GM23248 (cell line): ENCODE measurements at regions not wholly inside any gene's neighbourhood (a gene's known extent, or its start where the extent isn't known, plus 50 kb on each side); places are given as distances from the start of the nearest gene placed in this dataset.

Source experiments
- DNase-seq: peaks from one replicate; pipeline ENCODE4 v3.0.0-alpha.2; 2015
- H2AFZ ChIP-seq: fragments of 200-600 bp; sonication (generic); 2 replicates; pipeline ENCODE4 v1.6.1; 2016; ENCODE audit warnings: antibody characterized with exemption
- H3F3A ChIP-seq: fragments of 200-600 bp; sonication (generic); 2 replicates; pipeline ENCODE4 v1.6.1; 2016; ENCODE audit warnings: mild to moderate bottlenecking, antibody characterized with exemption, mixed run types; ENCODE audit not compliant: insufficient read depth
- H3K27ac ChIP-seq: fragments of 200-600 bp; sonication (generic); 2 replicates; pipeline ENCODE4 v1.5.1; 2016; ENCODE audit warnings: mild to moderate bottlenecking
- H3K27me3 ChIP-seq: fragments of 200-600 bp; sonication (generic); replicated peaks from 2 replicates; pipeline ENCODE4 v1.6.1; 2016; ENCODE audit warnings: mild to moderate bottlenecking; ENCODE audit not compliant: insufficient read depth
- H3K36me3 ChIP-seq: fragments of 200-600 bp; sonication (generic); 2 replicates; pipeline ENCODE4 v1.6.1; 2016; ENCODE audit warnings: low read depth, mild to moderate bottlenecking
- H3K4me1 ChIP-seq: fragments of 200-600 bp; sonication (generic); 2 replicates; pipeline ENCODE4 v1.6.1; 2016; ENCODE audit warnings: mild to moderate bottlenecking; ENCODE audit not compliant: insufficient read depth
- H3K4me2 ChIP-seq: fragments of 200-600 bp; sonication (generic); one replicate; pipeline ENCODE4 v1.6.1; 2016; ENCODE audit warnings: mild to moderate bottlenecking; ENCODE audit not compliant: unreplicated experiment
- H3K4me3 ChIP-seq: fragments of 200-600 bp; sonication (generic); 2 replicates; pipeline ENCODE4 v1.5.1; 2016; ENCODE audit warnings: mild to moderate bottlenecking
- H3K79me2 ChIP-seq: fragments of 200-600 bp; sonication (generic); 2 replicates; pipeline ENCODE4 v1.6.1; 2016; ENCODE audit warnings: mild to moderate bottlenecking; ENCODE audit not compliant: insufficient read depth
- H3K9ac ChIP-seq: fragments of 200-600 bp; sonication (generic); 2 replicates; pipeline ENCODE4 v1.6.1; 2016; ENCODE audit warnings: mild to moderate bottlenecking
- H3K9me2 ChIP-seq: fragments of 200-600 bp; sonication (generic); 2 replicates; pipeline ENCODE4 v1.6.1; 2016; ENCODE audit warnings: mixed run types, mild to moderate bottlenecking, moderate library complexity; ENCODE audit not compliant: insufficient read depth
- H3K9me3 ChIP-seq: fragments of 200-600 bp; sonication (generic); one replicate; pipeline ENCODE4 v1.6.1; 2017; ENCODE audit warnings: low read depth
- H4K20me1 ChIP-seq: fragments of 200-600 bp; sonication (generic); 2 replicates; pipeline ENCODE4 v1.6.0; 2016; ENCODE audit not compliant: insufficient read depth
- EZH2 ChIP-seq: fragments of 200-600 bp; sonication (generic); IDR thresholded peaks from 2 replicates; pipeline ENCODE4 v1.6.1; 2018; ENCODE audit warnings: antibody characterized with exemption, mild to moderate bottlenecking; ENCODE audit not compliant: insufficient read depth, poor library complexity, severe bottlenecking
- EZH2phosphoT487 ChIP-seq: fragments of 200-600 bp; sonication (generic); IDR thresholded peaks from 2 replicates; pipeline ENCODE4 v1.6.1; 2018; ENCODE audit warnings: antibody characterized with exemption, moderate library complexity, mild to moderate bottlenecking, low read depth; ENCODE audit not compliant: insufficient read depth
- WGBS, 2 experiments: methylation state at CpG; one replicate each; pipeline ENCODE4 v1.1.6; 2015 to 2017; ENCODE audit warnings: low lambda C conversion rate in 2 of 2, low coverage in 1 of 2; ENCODE audit errors: missing lambda C conversion rate in 2 of 2; 5-methylcytosine and 5-hydroxymethylcytosine counted together
- in situ Hi-C: fragments of 300-500 bp; cut with MboI; formaldehyde crosslinking; loops from 2 replicates; pipeline ENCODE4 v1.15.0; 2020

DNA sequence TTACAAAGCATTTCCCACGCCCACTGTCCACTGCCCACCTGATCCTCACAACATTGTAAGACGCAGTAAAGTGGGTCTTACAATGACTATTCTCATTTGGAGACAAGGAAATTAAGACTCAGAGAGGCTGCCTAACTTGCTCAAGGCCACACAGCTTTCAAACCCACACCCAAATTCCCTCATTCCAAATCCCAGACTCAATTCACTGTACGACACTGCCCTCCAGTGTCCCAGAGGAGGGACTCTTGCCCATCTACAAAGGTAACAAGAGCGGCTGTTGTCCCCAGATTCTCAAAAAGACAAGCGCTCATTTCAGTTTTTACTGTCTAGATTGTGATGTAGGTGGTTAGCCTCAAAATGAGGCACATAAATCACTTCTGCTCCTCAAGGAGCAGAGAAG lies 184.6 kb downstream of the ACTL7B start:
- Histone ChIP-seq H3K36me3 (no peaks in the 10 kb centered on the region), H3K27me3 (no peaks in the 10 kb centered on the region), H3K27ac (peak overlapping the region; percentile 74), H3K4me2 (no peak overlapping the region), H2AFZ (no peak overlapping the region), H4K20me1 (no peaks in the 10 kb centered on the region), H3F3A (peaks cover 43% of the 10 kb centered on the region), H3K9me2 (no peaks in the 10 kb centered on the region), H3K4me3 (no peak overlapping the region), H3K79me2 (no peaks in the 10 kb centered on the region), H3K4me1 (peaks cover 49% of the 10 kb centered on the region), H3K9me3 (no peaks in the 10 kb centered on the region), H3K9ac (0 out of 2 replicates have a peak overlapping the region, but pooled peaks have one; percentile 10)
- no peak for TF ChIP-seq EZH2
- TF ChIP-seq EZH2phosphoT487 = no peak
- 77 to 79% methylated on average over 5 of the region's 5 CpGs for WGBS, 2 experiments
- DNase-seq = peak; percentile 65
- in situ Hi-C loops = no loop called here

DNA sequence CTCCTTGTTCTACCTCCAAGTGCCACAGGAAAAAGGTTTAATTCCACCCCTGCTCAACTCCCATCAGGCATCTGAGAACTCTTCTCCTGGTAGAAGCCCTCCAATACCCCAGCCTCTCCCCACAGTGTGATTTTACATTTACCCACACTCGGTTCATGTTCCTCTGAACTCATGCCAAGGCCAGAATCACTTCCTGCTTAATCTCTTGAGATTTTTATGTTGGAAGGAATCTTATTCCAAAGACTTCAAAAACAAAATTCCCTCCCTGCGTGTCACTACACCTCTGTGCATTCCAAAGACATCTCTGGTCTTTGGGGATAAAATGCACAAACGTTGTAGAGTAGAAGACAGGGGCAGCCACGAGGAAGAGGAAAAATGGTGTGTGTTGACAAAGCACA lies 186.8 kb downstream of the ACTL7B start:
- Histone ChIP-seq H3K9me3 (no peaks in the 10 kb centered on the region), H2AFZ (0 out of 2 replicates have a peak overlapping the region, but pooled peaks have one; percentile 15), H3F3A (peaks cover 53% of the 10 kb centered on the region), H3K36me3 (no peaks in the 10 kb centered on the region), H3K27me3 (no peaks in the 10 kb centered on the region), H3K79me2 (no peaks in the 10 kb centered on the region), H3K4me1 (peaks cover 65% of the 10 kb centered on the region), H3K27ac (no peak overlapping the region), H3K9me2 (no peaks in the 10 kb centered on the region), H4K20me1 (no peaks in the 10 kb centered on the region), H3K4me2 (peak overlapping the region; percentile 37), H3K9ac (no peak overlapping the region), H3K4me3 (no peak overlapping the region)
- 31 to 34% methylated on average over 4 of the region's 4 CpGs for WGBS, 2 experiments
- TF ChIP-seq EZH2phosphoT487 = no peak
- TF ChIP-seq EZH2 = no peak
- in situ Hi-C loops = loop anchor here (10.0 kb wide), 1 partner anchor 1194 kb away; no protein-coding TSS in a partner anchor
- DNase-seq = peak; percentile 31

DNA sequence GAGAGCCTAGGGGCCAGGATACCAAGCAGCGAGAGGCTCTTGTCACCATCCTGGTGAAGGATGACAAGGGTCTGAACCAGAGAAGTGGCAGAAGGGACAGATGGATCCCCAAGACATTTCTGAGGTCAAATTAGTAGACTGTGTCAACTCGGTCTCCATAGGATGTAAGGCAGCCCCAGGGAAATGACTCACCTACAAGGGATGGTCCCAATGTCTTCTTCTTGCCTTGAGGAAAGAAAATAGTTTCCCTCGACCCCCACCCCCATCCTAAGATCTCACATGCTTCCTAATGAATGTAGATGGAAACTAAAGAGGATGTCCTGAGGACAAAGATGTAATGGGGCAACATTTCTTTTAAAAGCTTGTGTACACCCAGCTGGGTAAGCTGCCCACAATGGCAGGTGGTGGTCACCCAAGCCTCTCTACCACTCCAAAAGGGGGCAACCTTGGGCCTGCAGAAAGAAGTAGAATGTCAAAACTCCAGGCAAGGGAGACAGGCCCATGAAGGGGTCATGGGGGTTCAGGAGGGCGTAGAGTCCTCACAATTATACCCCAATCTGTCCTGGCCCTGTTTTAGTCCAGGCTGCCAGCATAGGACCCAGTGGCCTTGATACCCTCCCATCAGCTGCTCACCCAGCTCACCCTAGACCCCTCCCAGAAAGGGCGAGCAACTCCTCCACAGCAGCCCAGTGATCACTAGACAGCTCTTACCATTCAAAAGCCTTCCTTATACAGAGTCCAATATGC lies 187.4 kb downstream of the ACTL7B start:
- Histone ChIP-seq H3K4me1 (peaks cover 65% of the 10 kb centered on the region), H3K9me3 (no peaks in the 10 kb centered on the region), H2AFZ (no peak overlapping the region), H3K9ac (no peak overlapping the region), H3K79me2 (no peaks in the 10 kb centered on the region), H3F3A (peaks cover 52% of the 10 kb centered on the region), H3K4me3 (no peak overlapping the region), H4K20me1 (no peaks in the 10 kb centered on the region), H3K9me2 (no peaks in the 10 kb centered on the region), H3K27ac (no peak overlapping the region), H3K36me3 (no peaks in the 10 kb centered on the region), H3K4me2 (peak overlapping the region; percentile 37), H3K27me3 (no peaks in the 10 kb centered on the region)
- in situ Hi-C loops = loop anchor here (10.0 kb wide), 1 partner anchor 1194 kb away; no protein-coding TSS in a partner anchor
- no peak for DNase-seq
- no peak for TF ChIP-seq EZH2phosphoT487
- no peak for TF ChIP-seq EZH2
- WGBS, 2 experiments = 72 to 74% methylated on average over 5 of the region's 5 CpGs

DNA sequence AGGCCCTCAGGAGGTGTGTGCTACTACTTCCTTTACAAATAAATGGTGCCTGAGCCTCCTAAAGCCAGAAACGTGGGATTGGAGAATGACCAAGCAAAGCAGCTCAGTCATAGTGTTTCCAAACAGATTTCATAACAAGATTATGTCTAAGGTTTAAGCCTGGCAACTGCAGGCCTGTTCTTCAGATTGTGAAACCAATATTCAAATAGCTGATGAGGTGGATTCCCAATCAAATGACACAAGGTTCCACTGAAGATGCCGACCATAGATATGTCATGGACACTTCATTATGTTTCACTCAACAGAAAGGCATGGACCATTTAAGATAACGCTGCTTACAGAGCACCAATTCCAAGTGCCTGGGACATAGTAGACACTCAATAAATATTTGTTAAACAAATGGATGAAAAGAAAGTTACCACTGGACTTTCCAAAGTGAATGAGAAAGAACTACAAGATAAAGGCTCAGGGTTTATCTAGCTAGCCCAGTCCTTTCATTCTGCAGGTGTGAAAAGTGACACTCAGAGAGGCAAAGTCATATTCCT lies 189.5 kb downstream of the ACTL7B start:
- Histone ChIP-seq H3K4me2 (peak overlapping the region; percentile 10), H3K9me3 (no peaks in the 10 kb centered on the region), H3K36me3 (no peaks in the 10 kb centered on the region), H3K27me3 (no peaks in the 10 kb centered on the region), H3K4me3 (no peak overlapping the region), H3K79me2 (no peaks in the 10 kb centered on the region), H4K20me1 (no peaks in the 10 kb centered on the region), H3K9me2 (no peaks in the 10 kb centered on the region), H3K4me1 (peaks cover 59% of the 10 kb centered on the region), H3K9ac (no peak overlapping the region), H2AFZ (no peak overlapping the region), H3F3A (peaks cover 44% of the 10 kb centered on the region), H3K27ac (peak overlapping the region; percentile 40)
- in situ Hi-C loops = loop anchor here (10.0 kb wide), 1 partner anchor 1192 kb away; no protein-coding TSS in a partner anchor
- WGBS, 2 experiments = 10 to 16% methylated on average over 3 of the region's 3 CpGs
- no peak for TF ChIP-seq EZH2phosphoT487
- no peak for TF ChIP-seq EZH2
- peak; percentile 90 for DNase-seq
